Choroid plexus epithelial cell (primary cell): ENCODE measurements at regions not wholly inside any gene's neighbourhood (a gene's known extent, or its start where the extent isn't known, plus 50 kb on each side); places are given as distances from the start of the nearest gene placed in this dataset.

ENCODE experiments used
- DNase-seq: peaks from one replicate; pipeline ENCODE4 v3.0.0-alpha.2; 2010; ENCODE audit warnings: low read depth
- H3K4me3 ChIP-seq: 2 replicates; pipeline ENCODE4 v1.5.1; 2011; ENCODE audit warnings: low read depth, mild to moderate bottlenecking, control low read depth, low read length, moderate library complexity
- CTCF ChIP-seq: conservative IDR thresholded peaks from 2 replicates; pipeline ENCODE4 v1.5.1; 2011; ENCODE audit warnings: low read depth, mild to moderate bottlenecking, control low read depth, inconsistent platforms, low read length, moderate library complexity

- no peak for TF ChIP-seq CTCF
- no peak overlapping the region for H3K4me3 ChIP-seq
- no peak for DNase-seq
Measured at GRCh38 chr5:176185133-176185733, 53.0 kb upstream of the SIMC1 start.

GRCh38 chr5:176186107-176186506 lies 52.1 kb upstream of the SIMC1 start:
- no peak for DNase-seq
- TF ChIP-seq CTCF = no peak
- no peak overlapping the region for H3K4me3 ChIP-seq

GRCh38 chr5:176187276-176188062 lies 50.8 kb upstream of the SIMC1 start:
- H3K4me3 ChIP-seq = no peak overlapping the region
- no peak for DNase-seq
- TF ChIP-seq CTCF = no peak

- TF ChIP-seq CTCF = no peak
- DNase-seq = no peak
- H3K4me3 ChIP-seq = no peak overlapping the region
Measured at GRCh38 chr5:176188085-176188484, 50.1 kb upstream of the SIMC1 start.
